Esophagus muscularis mucosa (tissue), 4 donors: ENCODE measurements at regions not wholly inside any gene's neighbourhood (a gene's known extent, or its start where the extent isn't known, plus 50 kb on each side); places are given as distances from the start of the nearest gene placed in this dataset.

Source experiments
- CTCF ChIP-seq, 3 experiments: fragments of 200-600 bp in 2 of 3; fragments of 450-650 bp in 1 of 3; sonication (generic) in 2 of 3; IDR thresholded peaks; one replicate each; pipeline ENCODE4 v1.5.1; 2017 to 2019; ENCODE audit warnings: antibody characterized with exemption in 3 of 3, mild to moderate bottlenecking in 2 of 3, moderate library complexity in 1 of 3
- EP300 ChIP-seq: sonication (generic); formaldehyde crosslinking; IDR thresholded peaks from one replicate; pipeline ENCODE4 v1.6.1; 2017; ENCODE audit warnings: antibody characterized with exemption
- POLR2A ChIP-seq: fragments of 450-650 bp; IDR thresholded peaks from one replicate; pipeline ENCODE4 v1.6.1; 2017; ENCODE audit warnings: antibody characterized with exemption, moderate library complexity, mild to moderate bottlenecking, low read depth
- POLR2AphosphoS5 ChIP-seq, 2 donors: sonication (generic); formaldehyde crosslinking; IDR thresholded peaks; one replicate each; pipeline ENCODE4 v1.6.1; 2017; ENCODE audit warnings: antibody characterized with exemption in 2 of 2

GRCh38 chr1:222045236-222045635, 303.3 kb upstream of the DUSP10 start:
- no peak for TF ChIP-seq CTCF (IDR thresholded peaks at IDR 0.05)
- TF ChIP-seq EP300 = no peak
- TF ChIP-seq POLR2AphosphoS5 (IDR thresholded peaks at IDR 0.05) = no peak
- TF ChIP-seq POLR2A = no peak
